Islet precursor cell (in vitro differentiated cells): ENCODE measurements at regions not wholly inside any gene's neighbourhood (a gene's known extent, or its start where the extent isn't known, plus 50 kb on each side); places are given as distances from the start of the nearest gene placed in this dataset.
A peak's percentile ranks its signal among the peaks of the same experiment; 100 is the strongest.

Experiments used
- DNase-seq: peaks from one replicate; pipeline ENCODE4 v3.0.0-alpha.2; 2018

DNA sequence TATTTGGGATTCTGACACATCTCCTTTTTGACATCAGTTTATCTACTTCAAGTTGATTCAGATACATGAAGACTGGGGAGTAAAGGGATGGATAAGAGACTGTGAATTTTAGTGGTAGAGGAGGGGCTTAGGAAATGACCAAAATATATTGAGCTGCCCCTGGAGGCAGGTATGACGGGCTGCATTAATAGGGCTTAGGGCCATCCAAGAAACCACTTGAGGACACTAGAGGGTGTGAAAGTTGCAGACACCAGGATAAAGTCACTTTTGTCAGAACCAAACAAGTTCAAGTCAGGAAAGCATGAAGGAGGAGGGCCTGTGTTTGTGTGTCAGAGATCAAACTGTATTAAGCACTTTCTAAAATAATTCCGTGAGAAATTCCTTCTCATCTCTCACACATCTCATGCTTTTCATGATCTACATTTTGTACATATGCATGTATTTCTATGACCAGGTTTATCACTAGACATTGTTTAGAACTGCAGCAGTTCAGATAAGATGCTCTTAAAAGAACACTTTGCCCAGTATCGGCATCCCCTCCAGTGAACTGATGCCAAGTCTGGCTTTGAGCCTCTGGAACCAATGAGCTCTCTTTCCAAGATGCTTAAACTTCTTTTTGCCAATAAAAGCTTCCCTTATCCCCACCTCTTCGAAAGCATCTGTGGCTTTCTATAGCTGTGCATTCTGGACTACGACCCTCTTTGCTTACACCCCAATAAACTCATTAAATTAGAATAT is 136.9 kb downstream of the SLC38A1 start:
- DNase-seq, result no peak

DNA sequence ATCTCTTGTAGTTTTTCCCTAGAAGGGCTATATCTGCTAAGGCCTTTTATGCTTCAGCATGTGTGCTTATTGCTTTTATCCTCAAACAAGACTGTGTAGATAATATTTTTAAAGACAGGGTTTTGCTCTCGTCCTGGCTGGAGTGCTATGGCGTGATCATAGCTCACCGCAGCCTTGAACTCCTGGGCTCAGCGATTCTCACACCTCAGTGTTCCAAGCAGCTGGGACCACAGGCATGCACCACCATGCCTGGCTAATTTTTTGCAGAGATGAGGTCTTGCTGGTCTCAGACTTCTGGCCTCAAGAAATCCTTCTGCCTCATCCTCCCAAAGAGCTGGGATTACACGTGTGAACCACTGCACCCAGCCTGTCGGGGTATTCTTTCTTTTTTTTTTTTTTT is 137.3 kb upstream of the SCAF11 start:
- DNase-seq, result no peak

DNA sequence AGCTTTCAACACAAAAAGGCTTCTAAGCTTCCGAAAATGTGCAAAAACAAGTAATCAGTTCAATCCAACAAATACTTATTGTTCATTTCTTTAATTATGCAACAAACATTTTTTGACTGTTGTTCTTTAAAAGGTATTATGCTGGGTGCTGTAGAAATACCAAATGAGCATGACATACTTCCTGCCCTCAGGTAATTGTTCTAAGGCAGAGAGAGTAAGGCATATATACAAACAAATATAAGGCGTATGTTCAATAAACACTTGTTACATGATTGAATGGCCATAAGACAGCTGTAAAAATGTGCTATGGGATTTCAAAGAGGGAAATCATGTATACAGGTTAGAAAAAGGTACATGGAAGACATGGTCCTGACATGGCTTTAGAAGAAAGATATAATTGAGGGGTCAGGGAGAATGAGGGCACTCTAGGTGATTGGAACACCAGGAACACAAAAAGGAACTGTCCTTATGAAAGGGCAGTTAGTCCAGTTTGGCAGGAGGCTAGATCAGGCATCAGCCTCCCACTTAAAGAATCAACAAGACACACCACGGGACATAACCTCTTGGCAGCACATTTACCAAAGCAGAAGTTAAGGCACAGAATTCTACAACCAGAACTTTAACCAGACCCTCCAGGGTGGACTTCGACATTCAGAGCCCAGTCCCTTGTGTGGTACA is 135.8 kb upstream of the SCAF11 start:
- no peak for DNase-seq

DNA sequence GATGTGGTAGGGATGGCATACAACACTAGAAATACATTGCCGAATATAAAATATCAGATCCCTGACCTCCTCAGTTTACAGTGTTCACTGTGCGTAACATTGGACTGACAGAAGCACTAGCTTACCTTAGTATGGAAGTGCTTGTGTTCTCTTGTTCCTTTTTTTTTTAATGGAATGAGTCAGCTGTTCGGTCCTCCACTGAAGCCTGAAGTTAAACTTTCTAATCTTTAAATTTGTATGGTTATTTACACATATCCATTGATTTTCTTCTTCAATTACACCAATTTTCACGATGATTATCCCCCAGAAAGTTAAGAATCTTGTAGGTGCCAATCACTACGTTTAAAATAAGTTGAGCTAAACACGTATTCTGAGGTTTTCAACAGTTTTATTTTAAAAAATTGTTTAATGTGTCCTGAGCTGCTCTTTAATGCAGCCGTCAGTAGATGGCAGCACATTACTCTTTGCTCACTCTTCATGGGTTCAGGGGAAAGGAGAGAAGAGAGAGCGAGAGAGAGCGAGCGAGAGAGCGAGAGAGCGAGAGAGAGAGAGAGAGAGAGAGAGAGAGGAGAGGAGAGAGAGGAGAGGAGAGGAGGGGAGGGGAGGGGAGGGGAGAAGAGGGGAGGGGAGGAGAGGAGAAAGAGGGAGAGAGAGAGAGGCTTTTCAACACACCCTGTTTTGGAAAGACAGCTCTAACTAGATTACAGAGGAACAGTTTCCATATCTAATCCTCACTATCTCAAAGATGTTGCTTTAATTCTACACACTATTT is 134.7 kb upstream of the SCAF11 start:
- DNase-seq, result peak; percentile 79

DNA sequence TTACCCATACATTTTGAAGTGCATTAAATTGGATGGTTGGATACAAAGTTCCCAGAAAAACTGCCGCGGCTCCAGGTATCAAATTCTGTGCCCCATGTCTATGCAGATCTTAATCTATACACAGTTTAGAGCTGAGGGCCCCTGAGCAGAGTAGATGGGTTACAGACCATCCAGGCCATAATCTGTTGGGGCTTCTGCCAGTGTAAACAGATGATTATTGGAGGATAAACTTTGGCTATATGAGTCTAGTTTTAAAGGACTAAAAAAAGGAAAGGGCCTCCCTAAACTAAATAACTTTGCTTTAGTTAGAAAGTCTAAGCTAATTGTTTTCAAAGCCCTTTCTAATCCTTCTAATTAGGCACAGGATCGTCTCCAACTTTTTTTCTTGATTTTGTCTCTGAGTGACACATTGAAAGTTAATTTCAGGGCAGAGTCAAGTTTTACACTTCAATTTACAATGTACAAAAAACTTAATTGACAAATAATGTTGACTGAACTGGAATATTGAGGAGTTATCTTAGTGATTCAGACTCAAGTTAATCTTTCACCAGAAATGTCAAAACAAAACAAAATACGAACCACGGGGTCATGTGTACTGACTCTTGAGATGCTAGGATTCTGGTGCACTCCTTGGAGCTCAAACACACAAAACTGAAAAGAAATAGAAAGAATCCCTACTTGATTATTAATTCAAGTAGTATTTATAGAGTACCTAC is 133.9 kb upstream of the SCAF11 start:
- no peak for DNase-seq

DNA sequence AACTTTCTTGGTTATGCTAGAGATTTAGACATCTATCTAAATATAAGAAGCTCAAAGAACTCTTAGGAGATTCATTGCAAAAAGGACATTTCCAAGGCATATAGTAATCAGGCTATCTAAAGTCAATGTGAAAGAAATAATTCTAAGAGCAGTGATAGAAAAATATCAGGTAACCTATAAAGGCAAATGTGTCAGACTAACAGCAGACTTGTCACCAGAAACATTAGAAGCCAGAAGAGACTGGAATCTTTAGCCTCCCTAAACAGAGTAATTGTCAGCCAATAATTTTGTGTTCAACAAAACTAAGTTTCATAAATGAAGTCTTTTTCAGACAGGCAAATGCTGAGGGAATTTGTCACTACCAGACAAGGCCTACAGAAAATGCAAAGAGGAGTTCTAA is 122.0 kb upstream of the SCAF11 start:
- no peak for DNase-seq

DNA sequence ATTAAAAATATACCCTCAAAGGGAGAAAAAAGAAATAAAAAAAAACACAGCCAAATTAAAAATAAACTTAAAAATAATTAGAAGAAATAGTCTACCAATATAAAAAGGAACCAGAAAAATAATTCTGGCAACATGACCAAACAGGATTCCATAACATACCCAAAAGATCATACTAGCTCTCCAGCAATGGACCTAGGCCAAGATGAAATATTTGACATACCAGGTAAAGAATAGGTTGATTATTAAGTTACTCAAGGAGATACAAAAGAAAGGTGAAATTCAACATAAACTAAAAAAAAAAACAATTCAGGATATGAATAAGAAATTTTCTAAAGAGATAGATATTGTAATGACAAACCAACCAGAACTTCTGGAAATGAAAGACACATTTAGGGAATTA is 121.3 kb upstream of the SCAF11 start:
- DNase-seq, result no peak

DNA sequence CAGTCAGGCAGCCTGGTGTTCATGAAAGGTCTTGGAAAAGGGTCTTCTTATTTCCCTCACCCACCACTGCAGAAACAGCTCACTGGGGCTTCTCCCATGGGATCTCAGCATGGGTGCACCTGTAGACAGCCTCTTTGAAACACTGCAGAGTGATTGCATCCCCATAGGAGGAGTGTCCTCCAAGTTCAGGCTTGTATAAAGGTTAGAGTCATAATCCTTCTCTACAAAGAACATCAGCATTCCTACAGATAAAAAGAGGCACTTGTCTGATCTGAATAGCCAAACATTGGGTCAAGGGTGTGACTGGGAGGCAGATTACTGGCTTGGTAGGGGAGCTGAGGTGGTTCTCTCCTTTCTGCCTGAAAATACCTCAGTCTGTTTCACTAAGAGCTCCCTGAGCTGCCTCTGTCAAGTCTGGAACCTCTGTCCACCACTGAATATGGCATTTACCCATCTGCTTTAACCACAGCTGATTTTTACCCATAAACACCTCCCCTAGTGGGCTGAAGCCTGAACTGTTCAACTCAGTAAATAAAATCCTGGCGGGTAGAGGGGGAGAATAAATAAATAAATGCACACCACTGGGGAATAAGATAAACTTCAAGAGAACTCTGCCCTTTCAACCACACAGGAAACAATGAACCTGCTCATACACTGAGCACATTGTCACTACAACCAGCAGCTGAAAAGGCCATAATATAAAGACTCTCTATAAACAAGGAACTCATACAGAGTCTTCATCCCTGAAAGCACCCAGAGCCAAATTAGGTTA is 120.7 kb upstream of the SCAF11 start:
- DNase-seq, result no peak

DNA sequence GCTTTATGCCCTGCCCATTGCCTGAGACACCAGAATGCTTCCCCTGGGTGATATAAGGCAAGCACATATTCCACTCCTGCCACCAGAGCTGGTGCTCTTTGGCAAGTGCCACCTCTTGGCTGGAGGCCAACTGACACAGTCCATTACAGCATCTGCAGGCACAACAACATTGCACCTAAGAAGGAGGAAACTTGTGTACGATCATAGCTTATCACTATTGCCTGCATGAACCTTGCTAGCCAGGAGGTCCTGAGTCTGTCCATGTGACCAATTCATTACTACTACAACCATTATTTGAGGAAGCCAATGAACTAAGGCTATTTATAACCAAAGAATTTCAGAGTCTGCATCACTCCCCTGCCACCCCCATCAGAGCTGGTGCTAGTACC is 119.8 kb upstream of the SCAF11 start:
- DNase-seq, result no peak

DNA sequence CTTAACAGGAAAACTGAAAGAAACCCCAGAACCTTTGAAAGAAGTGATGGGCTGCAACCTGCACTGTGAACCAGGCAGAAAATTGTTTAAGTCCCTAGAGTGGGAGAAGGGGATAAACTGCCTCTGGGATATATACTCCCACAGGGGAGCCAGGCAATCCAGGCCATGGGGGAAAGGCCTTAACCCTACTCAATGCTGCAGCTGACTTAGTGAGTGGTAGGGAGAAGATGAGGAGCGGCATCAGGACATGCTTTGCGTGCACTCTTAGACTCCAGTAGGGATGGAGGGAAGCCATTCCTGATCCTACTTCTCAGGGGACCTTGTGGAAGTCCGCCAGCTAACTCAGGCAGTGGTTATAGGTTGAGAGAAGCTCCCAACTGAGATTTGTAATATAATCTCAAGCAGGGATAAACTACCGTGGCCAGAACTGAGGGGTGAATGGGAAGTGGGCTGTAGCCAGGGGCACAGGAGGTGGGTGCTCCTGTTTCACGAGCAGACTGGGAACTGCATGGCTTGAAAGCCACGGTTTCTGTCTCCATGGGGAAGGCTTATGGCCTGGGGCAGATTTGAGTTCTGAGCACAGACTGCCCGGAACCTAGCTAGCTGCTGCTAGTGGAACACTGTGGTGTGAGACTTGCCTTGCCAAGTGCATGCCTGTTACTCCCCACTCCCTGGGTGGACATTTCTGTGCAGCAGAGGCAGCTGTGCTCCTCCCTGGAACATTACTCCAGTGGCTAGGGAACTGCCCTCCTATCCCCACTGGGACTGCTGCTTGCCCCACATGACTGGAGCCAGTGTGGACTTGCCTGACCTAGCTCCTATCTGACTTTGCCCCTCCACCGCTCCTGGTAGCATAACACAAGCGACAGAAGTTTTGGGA is 119.2 kb upstream of the SCAF11 start:
- DNase-seq, result no peak

DNA sequence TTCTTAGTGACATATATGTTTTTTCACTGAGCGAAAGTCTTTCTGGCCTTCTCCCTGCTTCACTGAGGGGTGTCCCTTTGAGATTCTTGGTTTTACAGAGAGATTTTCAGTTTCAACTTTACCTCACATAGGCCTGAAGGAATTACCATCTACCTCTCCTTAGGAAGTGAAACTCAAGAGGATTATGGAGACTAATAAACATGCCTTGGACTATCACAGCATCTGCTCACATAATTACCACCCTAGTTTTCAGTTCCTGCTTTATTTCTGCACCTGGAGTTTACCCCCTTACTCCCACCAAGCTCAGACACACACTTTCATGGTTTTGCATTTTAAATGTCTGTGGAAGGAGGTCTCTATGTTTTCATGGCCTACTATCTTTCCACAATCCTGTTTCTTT is 118.3 kb upstream of the SCAF11 start:
- DNase-seq, result no peak

DNA sequence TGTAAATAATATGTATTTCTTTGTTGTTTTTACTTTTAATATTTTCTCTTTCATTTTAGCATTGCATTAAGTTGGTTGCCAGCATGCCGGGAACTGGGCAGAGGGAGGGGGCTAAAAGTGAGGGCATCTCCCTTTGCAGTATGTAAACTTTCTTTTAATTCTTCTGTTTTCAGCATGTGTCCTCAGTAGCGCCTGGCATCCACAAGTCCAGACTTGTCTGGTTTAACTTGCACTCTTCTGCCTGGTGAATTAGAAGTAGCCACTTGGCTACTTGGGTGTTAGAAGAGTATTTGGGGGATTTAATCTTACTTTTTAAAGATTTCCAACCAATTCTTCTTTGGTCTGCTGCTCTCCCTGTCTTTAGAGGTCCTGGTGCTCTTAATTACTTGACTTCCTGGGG is 117.2 kb upstream of the SCAF11 start:
- DNase-seq, result no peak

DNA sequence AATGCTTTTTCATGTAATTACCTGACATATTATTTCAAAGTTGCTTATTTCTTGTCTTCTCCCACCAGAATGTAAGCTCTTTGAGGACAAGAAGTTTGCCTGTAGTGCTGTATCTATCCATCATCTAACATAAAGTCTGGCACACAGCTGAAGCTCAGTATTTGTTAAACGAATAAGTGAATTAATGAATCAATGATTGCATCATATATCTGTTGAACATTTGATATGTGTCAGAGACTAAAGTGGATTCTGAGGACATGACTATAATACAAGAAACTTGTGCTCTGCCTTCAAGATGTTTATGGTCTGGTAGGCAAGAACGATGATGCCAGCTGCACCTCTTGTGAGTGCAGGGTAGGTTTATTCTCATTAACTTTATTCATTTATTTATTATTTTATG is 115.4 kb upstream of the SCAF11 start:
- no peak for DNase-seq

DNA sequence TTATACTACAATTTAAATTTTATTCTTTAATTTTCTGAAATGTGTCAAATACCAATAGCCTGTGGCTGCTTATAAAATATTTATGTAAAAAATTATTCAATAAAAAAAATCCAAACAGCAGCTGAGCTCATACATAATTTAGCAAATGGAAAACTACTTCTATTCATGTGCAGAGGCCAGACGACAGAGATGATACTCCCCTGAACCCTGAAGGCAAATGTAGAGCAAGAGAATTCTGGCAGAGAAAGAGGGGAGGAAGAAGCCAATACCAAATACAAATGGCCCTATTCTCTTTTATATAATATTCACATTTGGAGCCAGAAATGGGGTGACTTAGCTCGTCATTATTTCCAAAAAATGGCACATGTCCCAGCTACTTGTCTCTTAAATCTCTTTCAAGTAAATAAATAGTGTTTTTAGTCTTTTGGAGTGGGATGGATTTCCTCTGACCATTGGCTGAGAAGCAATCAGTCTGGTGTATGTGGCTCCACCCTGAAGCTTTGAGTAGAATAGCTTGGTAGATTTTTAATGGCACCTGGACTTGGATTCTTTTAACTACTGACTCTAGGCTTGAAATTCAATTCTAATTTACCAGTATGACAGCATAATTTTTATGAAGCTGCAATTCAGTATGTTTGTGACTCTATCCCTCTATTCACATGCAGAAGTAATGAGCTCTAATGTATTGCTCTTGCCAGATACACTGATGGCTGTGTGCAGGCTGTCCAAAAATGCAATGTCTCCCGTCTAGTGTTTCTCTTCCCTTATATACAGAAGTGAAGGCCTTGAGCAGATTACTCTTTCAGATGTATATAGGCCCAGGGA is 113.4 kb upstream of the SCAF11 start:
- DNase-seq, result no peak

DNA sequence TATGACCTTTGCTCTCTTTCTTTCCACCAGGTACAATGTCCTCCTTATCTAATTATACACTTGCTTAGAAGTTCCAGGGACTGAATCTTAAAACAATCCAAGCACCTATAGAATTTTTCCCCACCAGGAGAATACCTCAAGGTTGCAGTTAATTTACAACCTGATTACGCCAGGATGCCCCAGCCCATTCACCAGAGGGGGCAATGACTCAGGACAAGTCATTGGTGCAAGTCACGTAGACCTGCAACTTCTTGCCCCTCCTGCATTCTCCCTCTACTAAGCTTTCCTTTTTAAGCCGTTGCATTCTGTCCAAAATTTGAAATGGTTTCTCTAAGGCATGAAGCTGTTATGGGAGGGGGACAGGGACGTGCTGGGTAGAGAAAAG is 111.1 kb upstream of the SCAF11 start:
- no peak for DNase-seq

DNA sequence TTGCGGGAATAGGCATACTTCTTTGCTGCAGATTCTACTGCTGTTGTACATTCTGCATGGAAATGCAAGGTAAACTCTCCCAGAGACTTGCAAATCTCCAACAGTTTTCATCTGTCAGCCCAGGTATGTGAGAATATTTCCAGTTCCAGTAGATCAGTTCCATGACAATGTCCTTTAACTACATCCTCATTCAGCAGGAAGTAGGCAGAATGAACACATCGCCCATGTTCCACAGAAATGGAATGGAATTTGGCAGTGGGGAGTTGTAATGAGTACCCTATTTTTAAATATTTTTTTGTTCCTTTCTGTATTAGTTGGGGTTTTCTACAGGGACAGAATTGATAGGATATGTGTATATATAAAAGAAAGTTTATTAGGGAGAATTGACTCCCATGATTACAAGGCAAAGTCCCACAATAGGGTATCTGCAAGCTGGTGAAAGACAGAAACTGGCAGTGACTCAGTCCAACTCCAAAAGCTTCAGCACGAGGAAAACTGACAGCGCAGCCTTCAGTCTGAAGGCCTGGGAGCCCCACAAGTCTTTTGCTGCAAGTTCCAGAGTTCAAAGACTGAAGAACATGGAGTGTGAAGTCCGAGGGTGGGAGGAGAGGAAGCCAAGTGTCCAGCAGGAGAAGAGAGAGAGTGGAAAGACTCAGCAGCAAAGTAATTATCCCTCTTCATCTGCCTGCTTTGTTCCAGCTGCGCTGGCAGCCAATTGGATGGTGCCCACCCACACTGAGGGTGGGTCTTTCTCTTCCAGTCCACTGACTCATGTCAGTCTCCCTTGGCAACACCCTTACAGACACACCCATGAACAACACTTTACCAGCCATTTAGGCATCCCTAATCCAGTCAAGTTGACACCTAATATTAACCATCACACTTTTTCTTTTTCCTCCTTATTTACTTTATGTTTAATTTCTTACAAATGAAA is 110.4 kb upstream of the SCAF11 start:
- DNase-seq, result no peak

DNA sequence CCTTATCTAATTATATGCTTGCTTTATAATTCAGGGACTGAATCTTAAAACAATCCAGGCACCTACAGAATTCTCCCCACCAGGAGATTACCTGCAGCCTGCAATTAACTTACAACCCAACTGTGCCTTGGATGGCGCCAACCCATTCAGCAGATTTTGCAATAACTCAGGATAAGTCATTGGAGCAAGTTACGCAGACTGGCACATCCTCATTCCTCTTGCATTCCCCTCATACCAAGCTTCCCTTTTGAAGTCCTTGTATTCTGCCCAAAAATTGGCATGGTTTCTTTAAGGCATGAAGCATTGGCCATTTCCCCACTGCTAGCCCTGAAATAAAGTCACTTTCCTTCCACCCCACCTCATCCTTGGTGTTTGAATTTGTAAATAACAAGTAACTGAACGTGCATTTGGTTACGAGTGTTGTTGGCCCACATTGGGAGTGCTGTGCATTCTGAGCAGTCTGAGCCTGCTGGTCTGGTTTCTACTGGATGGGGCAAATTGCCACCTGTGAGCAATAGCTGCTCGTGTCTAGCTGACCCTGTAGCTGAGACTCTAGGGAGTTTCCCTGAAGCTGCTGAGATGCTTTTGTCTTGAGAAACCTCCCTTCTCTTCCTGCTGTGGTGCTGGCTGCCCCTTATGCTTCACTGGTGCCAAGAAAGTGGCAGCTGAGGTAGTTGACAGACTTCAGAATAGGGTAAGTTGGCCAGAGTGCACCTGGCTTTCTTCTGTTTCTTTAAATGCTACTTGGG is 99.2 kb upstream of the SCAF11 start:
- DNase-seq, result no peak

DNA sequence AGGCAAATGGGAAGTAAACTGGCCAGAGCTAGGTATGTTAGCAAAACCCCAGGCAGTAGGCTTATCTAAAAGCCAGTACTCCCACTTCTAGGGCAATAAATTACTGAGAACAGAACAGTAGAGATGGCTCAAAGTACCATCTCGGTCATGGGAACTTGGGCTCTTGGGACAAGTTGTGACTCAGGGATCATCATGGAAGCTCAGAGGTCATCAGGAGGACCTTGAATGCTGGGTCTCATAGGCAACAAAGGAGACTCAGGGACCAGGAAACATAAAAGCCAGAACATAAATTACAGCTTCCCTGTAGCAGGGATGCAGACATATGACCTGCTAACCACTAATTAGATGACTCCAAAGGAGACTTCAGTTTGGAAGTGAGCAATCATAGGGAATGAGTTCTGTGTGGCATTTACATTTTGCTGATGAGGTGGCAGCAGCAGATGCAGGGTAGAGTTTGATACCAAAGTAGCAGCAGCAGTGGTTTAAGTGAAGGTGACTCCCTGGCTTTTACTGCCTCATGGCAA is 97.6 kb upstream of the SCAF11 start:
- no peak for DNase-seq
